OCI-LY7 (cell line): ENCODE measurements at regions not wholly inside any gene's neighbourhood (a gene's known extent, or its start where the extent isn't known, plus 50 kb on each side); places are given as distances from the start of the nearest gene placed in this dataset.

Experiments
- EZH2phosphoT487 ChIP-seq: fragments of 200-600 bp; sonication (generic); IDR thresholded peaks from 2 replicates; pipeline ENCODE4 v1.6.1; 2018; ENCODE audit warnings: low read depth, borderline replicate concordance, mild to moderate bottlenecking, mixed run types, antibody characterized with exemption, low read length, moderate library complexity, mixed read lengths
- TF ChIP-seq, protein P1 (sequence below): fragments of 200-600 bp; sonication (generic); conservative IDR thresholded peaks from 2 replicates; pipeline ENCODE4 v1.5.1; 2014; ENCODE audit warnings: mild to moderate bottlenecking, antibody characterized with exemption, low read length, moderate library complexity, mixed read lengths

DNA sequence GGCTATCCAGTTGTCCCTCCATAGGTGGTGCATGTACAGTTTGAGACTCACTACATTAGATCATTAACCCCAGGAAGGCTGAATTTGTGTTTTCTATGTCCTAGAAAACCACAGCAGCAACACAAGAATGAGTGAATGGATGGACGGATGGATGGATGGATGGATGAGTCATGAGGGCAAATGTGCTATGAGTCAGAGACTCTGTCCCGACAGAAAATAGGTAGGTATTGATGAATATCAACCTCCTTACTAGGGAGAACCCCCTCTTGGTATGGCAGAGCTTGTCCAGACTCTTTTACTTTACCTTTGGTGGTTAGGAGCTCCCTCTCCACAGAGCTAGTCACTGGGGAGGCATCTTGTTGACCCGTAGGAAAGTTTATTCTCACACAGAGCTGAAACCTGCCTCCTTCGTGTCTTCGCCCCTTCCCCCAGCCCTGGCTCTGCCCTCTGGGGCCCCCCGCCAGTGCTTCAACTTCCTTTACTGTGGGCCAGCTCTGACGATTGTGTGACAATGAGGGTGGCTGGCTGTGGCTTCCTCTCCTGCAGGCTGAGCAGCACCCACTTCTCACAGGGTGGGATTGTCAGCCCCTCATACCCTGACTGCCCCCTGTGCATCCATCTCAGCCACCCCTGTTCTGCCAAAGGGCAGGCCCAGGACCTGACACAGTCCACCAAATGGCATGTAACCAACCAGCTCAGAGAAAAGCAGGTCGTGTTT, 145.2 kb downstream of the FOXD2 start:
- TF ChIP-seq, protein P1, sequence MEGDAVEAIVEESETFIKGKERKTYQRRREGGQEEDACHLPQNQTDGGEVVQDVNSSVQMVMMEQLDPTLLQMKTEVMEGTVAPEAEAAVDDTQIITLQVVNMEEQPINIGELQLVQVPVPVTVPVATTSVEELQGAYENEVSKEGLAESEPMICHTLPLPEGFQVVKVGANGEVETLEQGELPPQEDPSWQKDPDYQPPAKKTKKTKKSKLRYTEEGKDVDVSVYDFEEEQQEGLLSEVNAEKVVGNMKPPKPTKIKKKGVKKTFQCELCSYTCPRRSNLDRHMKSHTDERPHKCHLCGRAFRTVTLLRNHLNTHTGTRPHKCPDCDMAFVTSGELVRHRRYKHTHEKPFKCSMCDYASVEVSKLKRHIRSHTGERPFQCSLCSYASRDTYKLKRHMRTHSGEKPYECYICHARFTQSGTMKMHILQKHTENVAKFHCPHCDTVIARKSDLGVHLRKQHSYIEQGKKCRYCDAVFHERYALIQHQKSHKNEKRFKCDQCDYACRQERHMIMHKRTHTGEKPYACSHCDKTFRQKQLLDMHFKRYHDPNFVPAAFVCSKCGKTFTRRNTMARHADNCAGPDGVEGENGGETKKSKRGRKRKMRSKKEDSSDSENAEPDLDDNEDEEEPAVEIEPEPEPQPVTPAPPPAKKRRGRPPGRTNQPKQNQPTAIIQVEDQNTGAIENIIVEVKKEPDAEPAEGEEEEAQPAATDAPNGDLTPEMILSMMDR, result no peak
- TF ChIP-seq EZH2phosphoT487, result no peak
